K562 (cell line): ENCODE measurements at regions not wholly inside any gene's neighbourhood (a gene's known extent, or its start where the extent isn't known, plus 50 kb on each side); places are given as distances from the start of the nearest gene placed in this dataset.

Source experiments
- CHD1 ChIP-seq: fragments of 200-600 bp; sonication (generic); IDR thresholded peaks from one replicate; pipeline ENCODE4 v1.6.1; 2012; ENCODE audit warnings: mild to moderate bottlenecking, moderate library complexity, low read length, inconsistent platforms
- CREM ChIP-seq: IDR thresholded peaks from 2 replicates; pipeline ENCODE4 v1.6.1; 2014; ENCODE audit warnings: antibody characterized with exemption, low read depth
- E2F5 ChIP-seq: sonication (generic); formaldehyde crosslinking; IDR thresholded peaks from 2 replicates; pipeline ENCODE4 v1.8.0; 2022; ENCODE audit warnings: mild to moderate bottlenecking, missing genetic modification reagents
- GABPB2 ChIP-seq: fragments of 250-450 bp; sonication (Bioruptor Pico); conservative IDR thresholded peaks from 2 replicates; pipeline ENCODE4 v1.5.1; 2021; ENCODE audit warnings: mild to moderate bottlenecking
- HMG20A ChIP-seq: fragments of 450-650 bp; formaldehyde crosslinking; conservative IDR thresholded peaks from 2 replicates; pipeline ENCODE4 v1.4.0; 2020; ENCODE audit warnings: mild to moderate bottlenecking, mixed read lengths
- MBD2 ChIP-seq: sonication (generic); IDR thresholded peaks from 2 replicates; pipeline ENCODE4 v1.6.1; 2016; ENCODE audit warnings: low read depth, borderline replicate concordance
- PTBP1 ChIP-seq: fragments of 200-400 bp; formaldehyde crosslinking; IDR thresholded peaks from 2 replicates; pipeline ENCODE4 v1.6.1; 2017; ENCODE audit warnings: low read depth, low read length
- RHOXF2B ChIP-seq: fragments of 250-450 bp; sonication (Bioruptor Pico); conservative IDR thresholded peaks from 2 replicates; pipeline ENCODE4 v1.5.1; 2021
- TEAD2 ChIP-seq: fragments of 450-650 bp; IDR thresholded peaks from 2 replicates; pipeline ENCODE4 v1.6.1; 2016; ENCODE audit warnings: missing genetic modification characterization, control low read depth, missing compliant biosample characterization
- TSHZ1 ChIP-seq: fragments of 250-450 bp; sonication (Bioruptor Pico); IDR thresholded peaks from 2 replicates; pipeline ENCODE4 v1.4.0; 2020; ENCODE audit warnings: mild to moderate bottlenecking, moderate library complexity
- ZNF354B ChIP-seq: fragments of 250-450 bp; sonication (Bioruptor Pico); IDR thresholded peaks from 2 replicates; pipeline ENCODE4 v1.4.0; 2020
- ZNF518B ChIP-seq: fragments of 250-450 bp; sonication (Bioruptor Pico); IDR thresholded peaks from 2 replicates; pipeline ENCODE4 v1.5.0; 2021; ENCODE audit warnings: mild to moderate bottlenecking, moderate library complexity

GRCh38 chr13:111565400-111565799 is 245.0 kb downstream of the TEX29 start (continued):
- TF ChIP-seq TSHZ1 (CRISPR knock-in tag) (no peak), CREM (no peak), E2F5 (no peak), ZNF518B (no peak), HMG20A (CRISPR knock-in tag) (no peak), GABPB2 (CRISPR knock-in tag) (no peak), ZNF354B (CRISPR knock-in tag) (no peak), TEAD2 (tag) (no peak), CHD1 (no peak), PTBP1 (no peak), RHOXF2B (CRISPR knock-in tag) (no peak), MBD2 (no peak)
